IPS DF 6.9 (cell line): ENCODE measurements at regions not wholly inside any gene's neighbourhood (a gene's known extent, or its start where the extent isn't known, plus 50 kb on each side); places are given as distances from the start of the nearest gene placed in this dataset.
"Not testable (repeated sequence)": the region's sequence is repeated elsewhere in the genome, so short reads cannot be mapped to it uniquely, and the experiment has no call there.

Source experiments
- DNase-seq: peaks from one replicate; pipeline ENCODE4 v3.0.0-alpha.2; 2013; ENCODE audit warnings: low read depth, low spot score
- H3K27ac ChIP-seq: one replicate; pipeline ENCODE4 v1.5.1; 2013; ENCODE audit warnings: low read length, control low read depth
- H3K27me3 ChIP-seq: 2 replicates; pipeline ENCODE4 v1.6.1; 2013; ENCODE audit warnings: mild to moderate bottlenecking, low read length; ENCODE audit not compliant: control insufficient read depth, insufficient read depth
- H3K36me3 ChIP-seq: 2 replicates; pipeline ENCODE4 v1.6.1; 2013; ENCODE audit warnings: low read length; ENCODE audit not compliant: control insufficient read depth, insufficient read depth
- H3K4me1 ChIP-seq: 2 replicates; pipeline ENCODE4 v1.6.1; 2013; ENCODE audit warnings: low read length; ENCODE audit not compliant: control insufficient read depth, insufficient read depth
- H3K4me3 ChIP-seq: 2 replicates; pipeline ENCODE4 v1.5.1; 2013; ENCODE audit warnings: mild to moderate bottlenecking, low read length
- H3K9me3 ChIP-seq: 2 replicates; pipeline ENCODE4 v1.6.1; 2013; ENCODE audit warnings: low read length, inconsistent platforms; ENCODE audit not compliant: control insufficient read depth, insufficient read depth
- WGBS: extraction: QIAGEN DNeasy Blood & Tissue Kit; methylation state at CpG from one replicate; pipeline ENCODE4 v1.1.7; 2013; ENCODE audit warnings: mixed read lengths, missing lambda C conversion rate; ENCODE audit not compliant: insufficient read length, insufficient coverage; 5-methylcytosine and 5-hydroxymethylcytosine counted together

DNA sequence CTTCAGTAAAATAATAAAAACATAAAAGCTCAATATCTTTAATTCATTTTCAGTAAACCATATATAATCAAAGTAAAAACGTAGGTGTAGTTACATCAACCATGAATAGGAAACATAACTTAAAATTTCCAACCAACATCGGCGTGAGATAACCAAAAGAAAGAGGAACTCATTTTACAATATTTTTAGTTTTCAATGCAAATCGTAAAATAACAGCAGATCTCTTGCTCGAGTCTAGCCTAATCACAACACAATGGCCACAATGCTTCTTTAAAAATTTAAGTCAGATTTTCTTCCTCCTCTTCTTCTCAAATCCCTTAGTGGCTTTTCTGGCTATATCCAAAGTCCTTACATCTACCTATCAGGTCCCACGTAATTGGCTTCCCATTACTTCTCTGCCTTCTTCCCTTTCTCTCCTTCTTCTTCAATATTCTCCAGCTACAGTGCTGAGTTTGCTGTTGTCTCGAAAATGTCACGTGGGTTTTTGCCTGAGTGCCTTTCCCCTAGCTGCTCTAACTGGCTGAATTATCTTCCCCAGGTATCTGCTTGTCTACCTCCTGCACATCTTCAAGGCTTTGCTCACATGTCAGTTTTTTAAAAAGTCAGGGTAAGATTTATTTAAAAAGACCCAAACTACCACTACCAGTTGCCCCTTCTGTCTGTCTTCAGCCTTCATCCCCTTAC is 90.9 kb upstream of the BANK1 start:
- WGBS: no CpG with 5 or more reads among the region's 8 CpGs
- Histone ChIP-seq H3K36me3 (no peaks in the 10 kb centered on the region), H3K27me3 (no peaks in the 10 kb centered on the region), H3K4me1 (no peaks in the 10 kb centered on the region), H3K27ac (no peak overlapping the region), H3K4me3 (no peak overlapping the region), H3K9me3 (no peaks in the 10 kb centered on the region)
- DNase-seq: no peak

DNA sequence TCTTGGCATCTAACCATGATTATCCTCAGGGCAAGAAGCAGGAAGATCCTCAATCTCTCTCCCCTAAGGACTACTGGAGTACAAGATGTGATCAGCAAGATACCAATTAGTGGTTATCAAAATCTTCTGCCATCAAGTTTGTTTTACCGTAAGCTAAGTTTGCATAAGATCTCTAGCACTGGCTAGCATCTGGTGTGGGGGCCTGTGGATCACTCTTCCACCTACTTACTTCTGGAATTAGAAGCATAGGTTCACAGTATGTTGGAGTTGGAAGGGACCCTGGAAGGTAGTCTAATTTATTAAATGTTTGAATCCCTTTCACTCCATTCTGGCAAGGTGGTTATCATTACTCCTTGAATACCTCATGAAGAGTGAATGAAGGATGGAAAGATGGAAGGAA is 93.3 kb upstream of the BANK1 start:
- Histone ChIP-seq H3K9me3 (no peaks in the 10 kb centered on the region), H3K36me3 (no peaks in the 10 kb centered on the region), H3K27ac (no peak overlapping the region), H3K27me3 (no peaks in the 10 kb centered on the region), H3K4me3 (no peak overlapping the region), H3K4me1 (no peaks in the 10 kb centered on the region)
- WGBS: no CpG with 5 or more reads among the region's 1 CpG
- DNase-seq: no peak

DNA sequence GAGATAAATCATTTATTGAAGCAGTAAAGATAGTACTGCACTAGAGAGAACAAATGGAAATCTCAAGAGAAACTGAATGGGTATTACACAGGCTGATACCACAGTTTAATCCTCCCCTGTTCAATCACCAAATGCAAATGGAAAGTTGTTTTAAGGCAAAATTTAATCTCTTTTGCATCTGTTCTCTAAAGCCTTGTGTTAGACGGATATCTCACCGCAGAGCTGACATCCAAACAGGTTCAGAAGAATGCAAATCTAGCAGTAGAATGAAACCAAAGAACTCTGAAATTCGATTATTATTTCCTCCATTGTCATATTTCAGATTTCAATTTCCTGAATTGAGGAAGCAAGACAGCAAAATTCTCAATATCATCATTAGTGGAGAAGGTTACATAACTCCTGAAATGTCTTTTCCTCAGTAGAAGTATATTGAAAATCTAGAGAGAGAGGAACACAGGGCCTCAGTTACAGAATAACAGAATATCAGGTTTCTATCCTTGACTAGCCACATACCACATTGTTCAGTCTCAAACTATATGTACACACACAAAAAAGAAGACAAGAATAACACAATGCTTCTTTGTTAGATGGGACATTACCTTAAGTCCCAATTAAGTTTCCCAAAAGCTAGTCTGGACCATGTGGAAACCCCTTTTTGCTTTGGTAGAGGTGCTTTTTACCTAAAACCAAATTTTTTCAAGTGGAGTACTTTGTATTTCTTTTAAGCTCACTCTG is 94.1 kb upstream of the BANK1 start:
- no peak for DNase-seq
- Histone ChIP-seq H3K27me3 (no peaks in the 10 kb centered on the region), H3K27ac (no peak overlapping the region), H3K9me3 (no peaks in the 10 kb centered on the region), H3K4me1 (no peaks in the 10 kb centered on the region), H3K36me3 (no peaks in the 10 kb centered on the region), H3K4me3 (no peak overlapping the region)
- WGBS: no CpG with 5 or more reads among the region's 3 CpGs

DNA sequence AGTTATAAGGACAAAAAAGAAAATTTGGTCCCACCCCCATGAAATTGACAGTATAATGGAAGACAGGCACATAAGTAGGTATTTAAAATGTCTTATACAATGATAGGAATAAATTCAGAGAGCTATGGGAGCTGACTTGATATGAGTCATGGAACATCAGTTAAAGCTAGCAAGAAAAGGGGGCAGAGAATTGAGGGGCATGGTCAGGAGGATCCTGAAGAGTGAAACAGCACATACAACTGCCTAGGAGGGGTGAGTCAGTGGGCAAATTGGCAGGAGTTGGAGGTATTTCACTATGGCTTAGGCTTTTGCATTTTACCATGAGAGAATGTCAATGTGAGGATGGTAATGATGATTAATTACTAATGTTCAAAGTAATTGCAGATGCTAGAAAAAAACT is 95.4 kb upstream of the BANK1 start:
- Histone ChIP-seq H3K27ac (no peak overlapping the region), H3K36me3 (no peaks in the 10 kb centered on the region), H3K9me3 (no peaks in the 10 kb centered on the region), H3K4me1 (no peaks in the 10 kb centered on the region), H3K27me3 (no peaks in the 10 kb centered on the region), H3K4me3 (no peak overlapping the region)
- DNase-seq: no peak

DNA sequence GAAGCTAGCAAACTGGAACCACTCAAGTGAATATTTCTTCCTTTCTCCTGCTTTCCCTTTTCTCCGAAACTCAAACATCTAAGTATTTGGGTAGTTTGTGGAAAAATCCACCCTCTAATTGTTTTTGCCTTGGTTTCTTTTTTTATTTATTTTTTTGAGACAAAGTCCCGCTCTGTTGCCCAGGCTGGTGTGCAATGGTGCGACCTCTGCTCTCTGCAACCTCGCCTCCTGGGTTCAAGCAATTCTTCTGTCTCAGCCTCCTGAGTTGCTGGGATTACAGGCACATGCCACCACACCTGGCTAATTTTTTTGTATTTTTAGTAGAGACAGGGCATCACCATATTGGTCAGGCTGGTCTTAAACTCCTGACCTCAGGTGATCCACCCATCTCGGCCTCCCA is 96.1 kb upstream of the BANK1 start:
- not testable (repeated sequence) for H3K4me3 ChIP-seq, H3K4me1 ChIP-seq, DNase-seq, H3K27ac ChIP-seq, H3K36me3 ChIP-seq, H3K27me3 ChIP-seq, H3K9me3 ChIP-seq
- WGBS: no CpG with 5 or more reads among the region's 5 CpGs

DNA sequence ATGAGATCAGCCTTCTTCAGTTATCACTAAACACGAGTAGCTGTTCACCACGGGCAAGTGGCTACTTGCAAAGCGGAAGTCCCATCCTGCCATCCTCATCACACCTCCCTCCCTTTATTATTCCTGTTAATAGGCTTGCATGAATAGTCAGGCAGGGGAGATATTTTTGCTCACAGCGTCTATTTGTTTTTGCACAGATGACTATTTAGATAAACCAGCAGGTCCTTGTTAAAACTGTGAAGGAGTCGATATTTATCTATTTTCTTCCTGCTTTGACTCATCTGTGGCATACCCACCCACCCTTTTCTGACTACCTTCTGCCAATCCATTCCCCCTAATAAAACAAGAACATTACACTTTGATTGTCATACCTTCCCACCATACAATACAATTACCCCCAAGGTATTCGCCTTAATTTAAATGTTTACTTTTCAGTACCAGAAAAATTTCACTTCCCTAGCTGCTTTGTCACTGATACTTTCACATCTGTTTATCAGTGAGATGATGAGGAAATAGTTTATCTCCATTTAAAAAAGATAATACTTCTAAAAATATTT is 96.6 kb upstream of the BANK1 start:
- no peak for DNase-seq
- Histone ChIP-seq H3K27ac (no peak overlapping the region), H3K4me3 (no peak overlapping the region), H3K4me1 (no peaks in the 10 kb centered on the region), H3K9me3 (no peaks in the 10 kb centered on the region), H3K36me3 (no peaks in the 10 kb centered on the region), H3K27me3 (no peaks in the 10 kb centered on the region)
- 100% methylated on average over 1 of the region's 6 CpGs for WGBS

DNA sequence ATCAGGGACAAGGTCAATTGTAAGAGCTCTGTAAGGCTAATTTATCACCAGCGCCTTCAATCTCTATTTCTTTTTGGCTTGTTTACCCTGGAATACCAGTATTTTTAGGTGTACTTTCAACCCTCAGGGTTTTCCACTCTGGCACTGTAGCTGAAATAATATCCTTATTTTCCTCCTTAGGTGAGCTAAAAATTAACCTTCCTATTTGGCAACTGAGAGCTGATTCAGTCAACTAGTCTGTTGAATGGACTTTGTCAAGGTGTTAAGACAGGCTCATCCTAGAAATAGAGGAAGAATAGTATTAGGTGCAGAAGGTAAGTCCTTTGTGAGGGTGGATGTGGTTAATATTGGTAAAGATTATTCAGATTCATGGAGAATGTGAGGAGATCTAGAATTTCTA is 101.3 kb upstream of the BANK1 start:
- no peak for DNase-seq
- Histone ChIP-seq H3K9me3 (no peaks in the 10 kb centered on the region), H3K4me1 (no peaks in the 10 kb centered on the region), H3K27ac (no peak overlapping the region), H3K4me3 (no peak overlapping the region), H3K27me3 (no peaks in the 10 kb centered on the region), H3K36me3 (no peaks in the 10 kb centered on the region)
- no CpG with 5 or more reads among the region's 1 CpG for whole genome bisulfite sequencing

DNA sequence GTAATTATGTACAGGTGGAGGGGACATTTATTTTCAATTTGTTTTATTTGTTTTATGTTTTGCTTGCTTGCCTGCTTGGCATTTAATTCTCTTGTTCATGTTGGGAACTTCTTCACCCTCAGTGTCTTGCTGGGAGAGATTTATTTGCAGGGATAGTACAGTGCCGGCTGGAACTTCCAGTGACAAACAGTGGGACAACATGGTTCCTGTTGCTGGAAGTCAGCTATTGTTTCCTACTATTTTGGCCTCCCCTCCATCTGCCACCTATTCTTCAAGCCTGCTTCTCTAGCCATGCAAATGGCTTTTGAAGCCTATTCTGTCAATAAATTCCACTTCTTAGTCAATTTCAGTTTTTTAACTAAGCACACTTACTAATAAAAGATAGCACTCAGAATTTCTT is 105.4 kb upstream of the BANK1 start:
- H3K27me3 ChIP-seq: no peaks in the 10 kb centered on the region
- DNase-seq: no peak
- no CpG with 5 or more reads among the region's 1 CpG for WGBS

DNA sequence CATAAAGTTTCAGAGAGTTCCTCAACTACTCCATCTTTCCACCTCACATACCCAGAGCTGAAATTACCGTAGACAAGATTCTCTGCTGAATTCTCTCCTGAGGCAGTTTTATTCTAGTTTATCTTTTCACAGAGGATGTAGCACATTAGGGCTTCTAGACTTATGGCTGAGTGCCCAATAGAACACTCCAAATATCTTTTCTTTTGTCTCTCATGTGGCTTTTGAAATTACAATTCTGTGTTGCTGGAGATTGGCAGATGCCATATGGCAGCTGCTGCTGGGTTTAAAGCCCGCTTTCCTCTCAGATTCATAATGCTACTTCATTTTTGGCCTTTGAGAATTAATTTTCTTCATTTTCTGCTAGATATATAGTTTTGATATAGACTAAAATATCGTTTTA is 107.6 kb upstream of the BANK1 start:
- Histone ChIP-seq H3K9me3 (no peaks in the 10 kb centered on the region), H3K27me3 (no peaks in the 10 kb centered on the region), H3K4me3 (no peak overlapping the region), H3K4me1 (no peaks in the 10 kb centered on the region), H3K27ac (no peak overlapping the region), H3K36me3 (no peaks in the 10 kb centered on the region)
- DNase-seq: no peak
- no CpG with 5 or more reads among the region's 3 CpGs for WGBS

More for the DNA sequence above, 105.4 kb upstream of the BANK1 start:
- Histone ChIP-seq H3K9me3 (no peaks in the 10 kb centered on the region), H3K4me3 (no peak overlapping the region), H3K36me3 (no peaks in the 10 kb centered on the region), H3K27ac (no peak overlapping the region), H3K4me1 (no peaks in the 10 kb centered on the region)

DNA sequence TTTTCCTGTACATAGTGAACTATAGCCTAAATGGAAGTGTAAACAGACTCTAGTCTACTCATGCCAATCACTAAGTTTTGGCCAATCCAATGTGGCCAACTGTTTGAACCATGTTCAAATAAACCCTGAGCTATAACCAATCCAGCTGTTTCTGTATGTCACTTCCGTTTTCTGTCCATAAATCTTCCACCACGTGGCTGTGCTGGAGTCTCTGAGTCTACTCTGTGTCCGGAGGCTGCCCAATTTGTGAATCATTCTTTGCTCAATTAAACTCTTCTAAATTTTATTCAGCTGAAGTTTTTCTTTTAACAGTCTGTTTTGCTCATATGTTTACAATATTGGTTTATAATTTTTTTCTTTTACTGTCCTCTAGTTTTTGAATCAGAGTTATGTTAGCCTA is 112.3 kb upstream of the BANK1 start:
- Histone ChIP-seq H3K4me3 (no peak overlapping the region), H3K36me3 (no peaks in the 10 kb centered on the region), H3K27me3 (no peaks in the 10 kb centered on the region), H3K27ac (no peak overlapping the region), H3K4me1 (no peaks in the 10 kb centered on the region), H3K9me3 (no peaks in the 10 kb centered on the region)
- no CpG with 5 or more reads among the region's 3 CpGs for WGBS
- no peak for DNase-seq

DNA sequence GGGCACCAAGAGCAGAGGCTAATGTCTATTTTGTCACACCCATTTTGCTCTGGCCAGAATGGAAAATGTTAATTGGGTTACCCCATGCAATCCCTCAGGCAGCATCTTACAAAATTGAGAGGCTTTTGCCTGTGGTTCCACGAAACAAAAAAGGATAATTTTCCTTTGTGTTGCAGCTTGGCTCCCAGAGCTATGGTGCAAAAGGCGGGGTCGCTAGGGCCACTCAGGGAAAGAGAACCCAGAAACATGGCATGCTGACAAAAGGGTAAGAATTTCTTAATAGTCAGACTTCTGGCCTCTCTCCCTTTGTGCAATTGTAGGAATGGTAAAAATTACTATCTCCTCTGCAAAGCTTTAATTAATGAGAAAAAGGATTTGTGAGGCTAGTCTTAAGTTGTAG is 119.6 kb upstream of the BANK1 start:
- Histone ChIP-seq H3K36me3 (no peaks in the 10 kb centered on the region), H3K9me3 (no peaks in the 10 kb centered on the region), H3K27ac (no peak overlapping the region), H3K4me1 (no peaks in the 10 kb centered on the region), H3K27me3 (no peaks in the 10 kb centered on the region), H3K4me3 (no peak overlapping the region)
- no peak for DNase-seq
- no CpG with 5 or more reads among the region's 3 CpGs for WGBS
